GM13976 (cell line): ENCODE measurements at regions not wholly inside any gene's neighbourhood (a gene's known extent, or its start where the extent isn't known, plus 50 kb on each side); places are given as distances from the start of the nearest gene placed in this dataset.

Source experiments
- DNase-seq: peaks from one replicate; pipeline ENCODE4 v3.0.0; 2012; ENCODE audit warnings: low spot score
- in situ Hi-C: fragments of 300-500 bp; cut with MboI; formaldehyde crosslinking; loops from one replicate; pipeline ENCODE4 v1.12.0; 2022; ENCODE audit warnings: low sequenced_read_pairs, mixed read lengths, inconsistent platforms; ENCODE audit not compliant: unreplicated experiment
- TF ChIP-seq, protein P1 (sequence below): IDR thresholded peaks from 2 replicates; pipeline ENCODE4 v1.5.1; 2012; ENCODE audit warnings: borderline replicate concordance, mild to moderate bottlenecking; ENCODE audit not compliant: insufficient read depth; ENCODE audit errors: extremely low read depth, missing control alignments, control extremely low read depth

GRCh38 chr9:95610006-95610785, 93.4 kb upstream of the PTCH1 start:
- in situ Hi-C loops, result no loop called here
- DNase-seq, result no peak
- TF ChIP-seq, protein P1, sequence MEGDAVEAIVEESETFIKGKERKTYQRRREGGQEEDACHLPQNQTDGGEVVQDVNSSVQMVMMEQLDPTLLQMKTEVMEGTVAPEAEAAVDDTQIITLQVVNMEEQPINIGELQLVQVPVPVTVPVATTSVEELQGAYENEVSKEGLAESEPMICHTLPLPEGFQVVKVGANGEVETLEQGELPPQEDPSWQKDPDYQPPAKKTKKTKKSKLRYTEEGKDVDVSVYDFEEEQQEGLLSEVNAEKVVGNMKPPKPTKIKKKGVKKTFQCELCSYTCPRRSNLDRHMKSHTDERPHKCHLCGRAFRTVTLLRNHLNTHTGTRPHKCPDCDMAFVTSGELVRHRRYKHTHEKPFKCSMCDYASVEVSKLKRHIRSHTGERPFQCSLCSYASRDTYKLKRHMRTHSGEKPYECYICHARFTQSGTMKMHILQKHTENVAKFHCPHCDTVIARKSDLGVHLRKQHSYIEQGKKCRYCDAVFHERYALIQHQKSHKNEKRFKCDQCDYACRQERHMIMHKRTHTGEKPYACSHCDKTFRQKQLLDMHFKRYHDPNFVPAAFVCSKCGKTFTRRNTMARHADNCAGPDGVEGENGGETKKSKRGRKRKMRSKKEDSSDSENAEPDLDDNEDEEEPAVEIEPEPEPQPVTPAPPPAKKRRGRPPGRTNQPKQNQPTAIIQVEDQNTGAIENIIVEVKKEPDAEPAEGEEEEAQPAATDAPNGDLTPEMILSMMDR, result no peak

DNA sequence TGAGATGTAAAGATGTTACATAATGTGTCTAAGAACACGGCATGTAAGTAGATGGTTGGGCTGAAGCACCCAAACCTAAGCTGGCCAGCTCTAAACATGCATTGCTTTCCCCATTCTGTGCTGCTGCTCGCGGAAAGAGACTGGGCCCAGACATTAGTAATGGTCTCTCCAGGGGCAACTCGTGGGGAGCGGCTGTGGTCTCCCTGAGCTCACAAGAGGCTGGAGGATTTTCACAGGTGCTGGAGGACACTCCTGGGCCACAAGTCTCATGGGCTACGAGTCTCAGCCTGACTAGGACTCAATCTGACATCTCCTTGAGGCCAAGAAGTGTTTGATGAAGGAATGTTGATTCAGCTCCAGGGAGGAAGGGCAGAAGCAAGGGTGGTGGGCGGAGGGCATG, 92.7 kb upstream of the PTCH1 start:
- in situ Hi-C loops, result no loop called here
- DNase-seq, result no peak
- TF ChIP-seq, protein P1, result no peak

- TF ChIP-seq, protein P1, result no peak
- in situ Hi-C loops, result no loop called here
- DNase-seq, result no peak
Observed at GRCh38 chr9:95608341-95608740, 91.6 kb upstream of the PTCH1 start.

DNA sequence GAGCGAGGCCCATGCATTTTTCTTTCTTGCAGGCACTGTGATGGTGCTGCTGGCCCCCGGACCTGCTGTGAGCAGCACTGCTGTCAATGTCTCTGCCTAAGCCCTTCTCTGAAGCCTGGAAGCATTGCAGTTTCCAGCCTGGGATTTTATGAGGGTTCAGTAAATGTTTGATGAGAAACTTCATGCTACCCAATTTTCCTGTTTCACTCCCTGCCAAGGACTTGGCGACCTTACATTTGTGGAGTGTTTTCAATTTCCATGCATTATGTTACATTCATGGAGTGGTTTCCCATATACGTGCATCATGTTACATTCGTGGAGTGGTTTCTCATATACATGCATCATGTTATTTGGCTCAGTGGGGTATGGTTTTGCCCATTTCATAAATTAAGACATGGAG, 90.7 kb upstream of the PTCH1 start:
- no peak for DNase-seq
- in situ Hi-C loops, result no loop called here
- TF ChIP-seq, protein P1, result no peak

DNA sequence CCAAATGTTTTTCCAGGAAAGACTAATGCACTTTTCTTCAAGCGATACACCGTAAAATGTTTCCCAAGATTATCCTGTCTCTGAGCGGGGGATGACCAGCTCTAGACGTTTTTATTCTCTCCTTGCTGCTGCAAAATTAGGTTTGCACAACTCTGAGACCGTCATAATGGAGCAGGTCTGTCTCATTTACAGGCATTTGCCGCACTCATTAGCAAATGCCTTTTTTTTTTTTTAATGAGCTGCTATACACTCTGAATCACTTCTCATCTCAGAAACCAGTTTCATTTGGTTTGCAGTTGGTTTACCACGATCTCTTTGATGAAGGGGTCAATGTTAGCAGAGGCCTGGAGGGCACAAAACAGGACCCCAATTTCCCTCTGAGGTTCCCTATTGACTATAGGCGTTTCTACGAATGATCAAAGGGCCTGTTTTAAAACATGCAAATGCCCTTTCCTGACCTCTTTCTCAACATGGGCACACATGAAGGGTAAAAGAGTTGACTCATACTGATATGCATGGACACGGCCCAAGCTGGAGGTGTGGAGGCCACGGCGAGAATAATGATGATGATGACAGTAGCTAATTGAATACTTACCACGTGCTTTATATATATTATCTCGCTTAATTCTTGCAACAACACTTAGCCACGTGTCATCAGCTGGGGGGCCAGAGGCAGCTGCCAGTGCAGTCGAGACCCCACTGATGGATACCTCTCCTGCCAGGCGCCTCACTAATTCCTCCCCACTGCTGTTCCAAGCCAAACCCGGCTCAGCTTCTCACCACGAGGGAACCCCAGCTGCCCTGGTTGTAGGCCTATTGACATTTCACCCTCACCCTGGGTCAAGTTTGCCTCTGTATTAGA, 89.9 kb upstream of the PTCH1 start:
- TF ChIP-seq, protein P1, result no peak
- DNase-seq, result no peak
- in situ Hi-C loops, result no loop called here

DNA sequence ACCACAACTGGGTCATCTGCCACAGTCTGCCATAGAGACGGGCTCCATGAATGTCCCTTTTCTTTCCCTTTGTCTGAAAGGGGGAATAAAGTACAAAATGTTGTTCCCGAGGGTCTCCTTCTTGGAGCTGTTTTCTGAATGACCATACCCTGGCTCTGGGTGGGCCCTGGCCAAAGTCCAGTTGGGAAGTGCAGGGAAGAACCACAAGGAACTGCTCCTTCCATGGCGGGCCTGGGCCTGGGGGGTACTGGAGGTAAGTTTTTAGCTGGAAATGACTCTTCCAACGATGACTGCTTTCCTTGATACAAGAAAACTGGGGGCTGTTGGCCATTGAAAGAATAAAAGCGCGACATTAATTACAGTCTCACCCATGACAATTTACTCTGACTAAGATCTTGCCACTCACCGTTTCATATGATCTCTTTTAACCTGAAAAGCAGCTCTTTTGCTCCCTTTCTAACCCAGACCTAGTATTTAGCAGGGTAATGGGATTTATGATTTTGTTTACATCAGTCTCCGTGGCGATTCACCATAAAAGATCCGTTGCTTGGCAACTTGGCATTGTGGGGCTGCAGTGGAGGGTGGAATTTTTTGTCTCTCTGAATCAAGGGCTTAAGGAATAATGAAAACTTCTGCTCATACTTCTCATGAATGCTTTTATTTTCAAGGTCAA, 89.2 kb upstream of the PTCH1 start:
- in situ Hi-C loops, result no loop called here
- DNase-seq, result no peak
- TF ChIP-seq, protein P1, result no peak
